Endodermal cell (in vitro differentiated cells): ENCODE measurements at regions not wholly inside any gene's neighbourhood (a gene's known extent, or its start where the extent isn't known, plus 50 kb on each side); places are given as distances from the start of the nearest gene placed in this dataset.
A peak's percentile ranks its signal among the peaks of the same experiment; 100 is the strongest.
"Not testable (repeated sequence)": the region's sequence is repeated elsewhere in the genome, so short reads cannot be mapped to it uniquely, and the experiment has no call there.

Experiments
- DNase-seq: peaks from one replicate; pipeline ENCODE4 v3.0.0-alpha.2; 2017
- H3K27ac ChIP-seq: 2 replicates; pipeline ENCODE4 v1.5.1; 2013; ENCODE audit warnings: mild to moderate bottlenecking, low read depth, low read length, moderate library complexity
- H3K27me3 ChIP-seq: 2 replicates; pipeline ENCODE4 v1.6.1; 2013; ENCODE audit warnings: mild to moderate bottlenecking, low read length, moderate library complexity; ENCODE audit not compliant: insufficient read depth, control insufficient read depth, poor library complexity, severe bottlenecking
- H3K36me3 ChIP-seq: 2 replicates; pipeline ENCODE4 v1.7.0; 2013; ENCODE audit warnings: mild to moderate bottlenecking, low read length, moderate library complexity; ENCODE audit not compliant: control insufficient read depth, insufficient read depth
- H3K4me1 ChIP-seq: one replicate; pipeline ENCODE4 v1.7.0; 2013; ENCODE audit warnings: low read length; ENCODE audit not compliant: control insufficient read depth, insufficient read depth
- H3K4me3 ChIP-seq: 2 replicates; pipeline ENCODE4 v1.5.1; 2013; ENCODE audit warnings: mild to moderate bottlenecking, low read length, moderate library complexity
- H3K9ac ChIP-seq: 2 replicates; pipeline ENCODE4 v1.6.1; 2013; ENCODE audit warnings: mild to moderate bottlenecking, low read length, moderate library complexity; ENCODE audit not compliant: poor library complexity, severe bottlenecking; ENCODE audit errors: extremely low read depth
- H3K9me3 ChIP-seq: 2 replicates; pipeline ENCODE4 v1.6.1; 2013; ENCODE audit warnings: mild to moderate bottlenecking, low read length, moderate library complexity; ENCODE audit not compliant: control insufficient read depth
- H3K27ac Mint-ChIP-seq: 2 replicates; pipeline ENCODE4 v1.8.0; 2020; ENCODE audit warnings: mixed read lengths
- H3K27me3 Mint-ChIP-seq: 2 replicates; pipeline ENCODE4 v1.8.0; 2021; ENCODE audit warnings: mild to moderate bottlenecking, mixed read lengths; ENCODE audit not compliant: insufficient read depth
- H3K36me3 Mint-ChIP-seq: 2 replicates; pipeline ENCODE4 v1.8.0; 2020; ENCODE audit warnings: low read depth, mixed read lengths
- H3K4me1 Mint-ChIP-seq: 2 replicates; pipeline ENCODE4 v1.8.0; 2020; ENCODE audit warnings: mixed read lengths
- H3K4me3 Mint-ChIP-seq: 2 replicates; pipeline ENCODE4 v1.8.0; 2020; ENCODE audit warnings: mild to moderate bottlenecking, moderate library complexity, mixed read lengths
- H3K9me3 Mint-ChIP-seq: 2 replicates; pipeline ENCODE4 v1.8.0; 2020; ENCODE audit warnings: mild to moderate bottlenecking, mixed read lengths
- WGBS, 2 experiments: methylation state at CpG; one replicate each; pipeline versions ENCODE4 v1.1.5 to v1.1.7; 2013; ENCODE audit warnings: missing lambda C conversion rate in 2 of 2, mixed read lengths in 1 of 2; ENCODE audit not compliant: insufficient coverage in 1 of 2, insufficient read length in 1 of 2; 5-methylcytosine and 5-hydroxymethylcytosine counted together
- TF ChIP-seq, protein P1 (sequence below): fragments of 200-600 bp; sonication (generic); conservative IDR thresholded peaks from 2 replicates; pipeline ENCODE4 v1.5.0; 2021; ENCODE audit warnings: antibody characterized with exemption, mild to moderate bottlenecking

DNA sequence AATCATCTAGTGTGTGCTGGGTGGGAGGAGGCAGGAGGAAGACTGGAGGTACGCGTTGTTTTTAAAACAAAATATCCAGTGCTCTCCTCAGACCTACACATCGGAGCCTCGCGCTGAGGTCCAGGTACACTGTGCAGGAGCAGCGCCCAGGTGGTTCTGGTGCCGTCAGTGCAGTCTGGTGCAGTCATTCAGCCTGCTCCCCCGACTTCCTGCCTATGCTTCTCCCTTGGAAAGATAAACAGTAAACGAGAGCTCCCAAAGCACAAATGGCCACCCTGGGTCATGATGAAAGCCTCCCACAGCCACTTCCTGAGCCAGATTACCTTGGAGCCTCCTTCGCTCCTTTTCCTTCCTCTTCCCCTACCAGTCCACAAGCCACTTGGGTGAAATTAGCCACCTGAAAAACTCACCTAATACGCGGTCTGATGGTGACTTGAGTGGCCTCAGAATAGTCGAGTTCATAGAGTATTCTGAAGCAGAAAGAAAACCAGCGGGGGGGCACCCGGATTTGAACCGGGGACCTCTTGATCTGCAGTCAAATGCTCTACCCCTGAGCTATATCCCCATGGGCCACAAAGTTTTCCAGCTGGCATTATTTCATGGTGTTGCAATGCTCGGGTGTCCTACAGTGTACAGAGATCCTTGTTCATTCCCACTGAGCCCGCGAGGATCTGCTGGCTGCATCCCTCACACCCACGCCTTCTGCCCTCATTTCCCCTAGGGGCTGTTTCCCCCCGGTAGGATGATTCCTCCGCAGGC, 82.5 kb downstream of the ZNF467 start:
- Histone ChIP-seq H3K4me3 (no peak overlapping the region), H3K4me1 (no peaks in the 10 kb centered on the region), H3K9ac (no peak overlapping the region), H3K27ac (no peak overlapping the region), H3K9me3 (no peaks in the 10 kb centered on the region), H3K27me3 (no peaks in the 10 kb centered on the region), H3K36me3 (no peaks in the 10 kb centered on the region)
- TF ChIP-seq, protein P1, sequence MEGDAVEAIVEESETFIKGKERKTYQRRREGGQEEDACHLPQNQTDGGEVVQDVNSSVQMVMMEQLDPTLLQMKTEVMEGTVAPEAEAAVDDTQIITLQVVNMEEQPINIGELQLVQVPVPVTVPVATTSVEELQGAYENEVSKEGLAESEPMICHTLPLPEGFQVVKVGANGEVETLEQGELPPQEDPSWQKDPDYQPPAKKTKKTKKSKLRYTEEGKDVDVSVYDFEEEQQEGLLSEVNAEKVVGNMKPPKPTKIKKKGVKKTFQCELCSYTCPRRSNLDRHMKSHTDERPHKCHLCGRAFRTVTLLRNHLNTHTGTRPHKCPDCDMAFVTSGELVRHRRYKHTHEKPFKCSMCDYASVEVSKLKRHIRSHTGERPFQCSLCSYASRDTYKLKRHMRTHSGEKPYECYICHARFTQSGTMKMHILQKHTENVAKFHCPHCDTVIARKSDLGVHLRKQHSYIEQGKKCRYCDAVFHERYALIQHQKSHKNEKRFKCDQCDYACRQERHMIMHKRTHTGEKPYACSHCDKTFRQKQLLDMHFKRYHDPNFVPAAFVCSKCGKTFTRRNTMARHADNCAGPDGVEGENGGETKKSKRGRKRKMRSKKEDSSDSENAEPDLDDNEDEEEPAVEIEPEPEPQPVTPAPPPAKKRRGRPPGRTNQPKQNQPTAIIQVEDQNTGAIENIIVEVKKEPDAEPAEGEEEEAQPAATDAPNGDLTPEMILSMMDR: no peak
- DNase-seq: peak; percentile 95
- Mint-ChIP-seq H3K36me3 (no peaks in the 10 kb centered on the region), H3K27me3 (peaks cover 32% of the 10 kb centered on the region), H3K27ac (peak overlapping the region; percentile 16), H3K4me3 (peak overlapping the region; percentile 57), H3K4me1 (peaks cover 8% of the 10 kb centered on the region), H3K9me3 (peaks cover 3% of the 10 kb centered on the region)
- WGBS, 2 experiments: 66% methylated on average over 15 to 22 of the region's 22 CpGs

DNA sequence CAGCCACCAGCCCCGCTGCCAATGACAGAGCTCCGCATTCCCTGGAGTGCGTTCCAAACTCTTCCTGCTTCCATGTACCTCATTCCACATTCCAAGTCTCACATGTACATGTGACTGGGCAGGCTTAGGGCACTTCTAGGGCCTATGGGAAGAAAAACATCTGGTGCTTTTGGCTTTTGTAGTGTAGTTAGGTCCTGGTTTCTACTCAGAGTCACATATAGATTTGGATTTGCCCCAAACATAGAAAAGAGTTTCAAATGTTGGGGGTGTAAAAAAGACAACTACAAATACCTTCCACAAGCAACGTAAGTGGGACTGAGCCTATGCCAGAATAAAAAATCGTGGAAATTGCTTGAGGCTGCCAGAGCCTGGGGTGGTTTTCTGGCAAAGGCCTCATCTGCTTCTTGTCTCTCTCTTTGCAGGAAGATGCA, 84.1 kb downstream of the ZNF467 start:
- Histone ChIP-seq H3K36me3 (no peaks in the 10 kb centered on the region), H3K4me3 (no peak overlapping the region), H3K9me3 (no peaks in the 10 kb centered on the region), H3K4me1 (no peaks in the 10 kb centered on the region), H3K27ac (no peak overlapping the region), H3K9ac (no peak overlapping the region), H3K27me3 (no peaks in the 10 kb centered on the region)
- DNase-seq: no peak
- Mint-ChIP-seq H3K9me3 (peaks cover 3% of the 10 kb centered on the region), H3K27me3 (peaks cover 24% of the 10 kb centered on the region), H3K27ac (no peak overlapping the region), H3K4me3 (no peak overlapping the region), H3K4me1 (peaks cover 8% of the 10 kb centered on the region), H3K36me3 (no peaks in the 10 kb centered on the region)
- TF ChIP-seq, protein P1: no peak
- WGBS, 2 experiments: 89 to 100% methylated on average over 2 to 5 of the region's 5 CpGs

DNA sequence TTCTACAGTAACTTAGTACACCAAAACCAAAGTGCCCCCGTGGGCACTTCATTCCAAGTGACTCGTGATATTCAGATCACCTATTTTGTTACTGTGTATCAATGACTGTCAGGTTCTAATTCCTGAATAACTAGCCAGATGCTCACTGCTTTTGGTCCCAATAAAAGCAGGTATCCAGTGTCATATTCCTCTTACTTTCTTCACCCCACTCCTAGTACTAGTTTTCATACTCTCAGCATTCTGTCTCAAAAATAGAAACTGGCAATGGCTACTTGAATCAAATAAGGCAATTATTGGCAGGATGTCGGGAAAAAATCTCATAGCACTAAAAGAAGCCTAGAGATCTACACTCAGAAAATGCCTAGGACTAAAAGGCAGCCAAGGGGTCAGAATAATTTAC, 84.6 kb downstream of the ZNF467 start:
- no peaks in the 10 kb centered on the region for H3K36me3 Mint-ChIP-seq
- 90 to 94% methylated on average over 3 of the region's 3 CpGs for WGBS, 2 experiments

DNA sequence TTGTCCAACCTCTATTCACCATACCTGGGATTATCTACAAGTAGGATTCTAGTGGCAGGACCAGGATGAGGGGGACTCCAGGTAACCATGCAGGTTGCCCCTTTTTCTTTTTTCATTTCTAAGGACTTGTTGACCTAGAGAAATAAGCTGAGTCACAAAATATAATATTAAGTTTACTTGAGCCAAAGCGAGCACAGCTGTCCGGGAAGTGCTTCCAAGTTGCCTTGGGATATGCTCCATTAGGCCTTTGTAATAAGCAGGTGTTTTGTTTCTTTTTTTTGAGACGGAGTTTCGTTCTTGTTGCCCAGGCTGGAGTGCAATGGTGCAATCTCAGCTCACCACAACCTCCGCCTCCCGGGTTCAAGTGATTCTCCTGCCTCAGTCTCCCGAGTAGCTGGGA, 85.6 kb downstream of the ZNF467 start:
- not testable (repeated sequence) for H3K36me3 ChIP-seq, H3K4me1 ChIP-seq, DNase-seq, H3K27ac Mint-ChIP-seq, H3K9ac ChIP-seq, H3K36me3 Mint-ChIP-seq, H3K4me3 Mint-ChIP-seq, H3K9me3 ChIP-seq, H3K27ac ChIP-seq, H3K27me3 ChIP-seq, H3K9me3 Mint-ChIP-seq, H3K4me3 ChIP-seq
- 90 to 94% methylated on average over 4 to 7 of the region's 7 CpGs for WGBS, 2 experiments
- Mint-ChIP-seq H3K27me3 (peaks cover 15% of the 10 kb centered on the region), H3K4me1 (peaks cover 16% of the 10 kb centered on the region)

More for the DNA sequence above, 84.6 kb downstream of the ZNF467 start:
- H3K27me3 ChIP-seq: no peaks in the 10 kb centered on the region
- H3K27ac ChIP-seq: no peak overlapping the region
- Mint-ChIP-seq H3K4me1 (peaks cover 8% of the 10 kb centered on the region), H3K27me3 (peaks cover 24% of the 10 kb centered on the region), H3K9me3 (peaks cover 3% of the 10 kb centered on the region), H3K4me3 (no peak overlapping the region), H3K27ac (no peak overlapping the region)
- no peaks in the 10 kb centered on the region for H3K36me3 ChIP-seq
- H3K4me3 ChIP-seq: no peak overlapping the region
- H3K4me1 ChIP-seq: no peaks in the 10 kb centered on the region
- no peak for DNase-seq
- no peaks in the 10 kb centered on the region for H3K9me3 ChIP-seq
- TF ChIP-seq, protein P1: no peak
- no peak overlapping the region for H3K9ac ChIP-seq
